ENCODE measurements at regions not wholly inside any gene's neighbourhood (a gene's known extent, or its start where the extent isn't known, plus 50 kb on each side); places are given as distances from the start of the nearest gene placed in this dataset.

GRCh38 chr9:118561051-118561450, 808.2 kb downstream of the BRINP1 start:
- Histone ChIP-seq H3K36me3 (ENCODE audit: insufficient read depth in 1 of 2, low read depth in 1 of 2) (no peaks in the 10 kb centered on the region), H3K4me1 (no peaks in the 10 kb centered on the region), H3K27me3 (ENCODE audit: insufficient read depth in 3 of 3, low read length in 2 of 3) (no peaks in the 10 kb centered on the region), H3K27ac (no peak overlapping the region), H3K4me3 (no peak overlapping the region), H3K9me3 (no peaks in the 10 kb centered on the region)
- 64 to 73% (median 69%) methylated on average over 3 of the region's 3 CpGs for WGBS, 3 donors
- no peak for ATAC-seq
- intact Hi-C loops (cut with DNase I), result no loop called here
- TF ChIP-seq CTCF (IDR thresholded peaks at IDR 0.05), result no peak
- DNase-seq, result no peak

- no peak overlapping the region for H3K27ac ChIP-seq
- H3K27me3 ChIP-seq (ENCODE audit: insufficient read depth in 3 of 3, low read length in 2 of 3), result no peaks in the 10 kb centered on the region
- intact Hi-C loops (cut with DNase I), result no loop called here
- DNase-seq (no peak), ATAC-seq (no peak)
- no peak overlapping the region for H3K4me3 ChIP-seq
- 68 to 78% (median 76%) methylated on average over 2 of the region's 2 CpGs for WGBS, 3 donors
- TF ChIP-seq CTCF (IDR thresholded peaks at IDR 0.05), result no peak
- no peaks in the 10 kb centered on the region for H3K9me3 ChIP-seq
- H3K4me1 ChIP-seq, result no peaks in the 10 kb centered on the region
- no peaks in the 10 kb centered on the region for H3K36me3 ChIP-seq (ENCODE audit: insufficient read depth in 1 of 2, low read depth in 1 of 2)
Measured at GRCh38 chr9:118563677-118564076, 805.6 kb downstream of the BRINP1 start.

- DNase-seq (no peak), ATAC-seq (no peak)
- Histone ChIP-seq H3K4me1 (no peaks in the 10 kb centered on the region), H3K36me3 (ENCODE audit: insufficient read depth in 1 of 2, low read depth in 1 of 2) (no peaks in the 10 kb centered on the region), H3K9me3 (no peaks in the 10 kb centered on the region), H3K27me3 (ENCODE audit: insufficient read depth in 3 of 3, low read length in 2 of 3) (no peaks in the 10 kb centered on the region), H3K4me3 (no peak overlapping the region), H3K27ac (no peak overlapping the region)
- WGBS, 3 donors, result 79 to 86% (median 84%) methylated on average over 2 of the region's 2 CpGs
- TF ChIP-seq CTCF (IDR thresholded peaks at IDR 0.05), result no peak
- intact Hi-C loops (cut with DNase I), result no loop called here
Measured at GRCh38 chr9:118567861-118568260, 801.4 kb downstream of the BRINP1 start.

DNA sequence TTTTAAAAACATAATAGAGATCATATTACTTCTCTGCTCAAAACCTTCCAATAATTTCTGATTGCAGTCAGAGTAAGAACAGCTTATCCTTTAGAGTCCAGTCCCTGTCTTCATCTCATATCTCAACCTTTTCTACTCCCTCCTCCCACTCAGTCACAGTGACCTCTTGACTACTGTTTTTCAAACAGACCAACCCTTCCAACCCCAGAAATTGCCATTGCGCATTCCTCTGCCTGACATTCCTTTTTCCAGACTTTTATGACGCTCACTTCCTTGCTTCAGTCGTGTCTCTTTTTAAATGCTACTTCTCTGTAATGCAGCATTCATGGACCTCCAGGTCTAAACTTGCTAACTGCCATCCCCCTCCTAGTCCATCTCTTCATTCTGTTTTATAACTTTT, 800.5 kb downstream of the BRINP1 start:
- ATAC-seq, result no peak
- H3K27me3 ChIP-seq (ENCODE audit: insufficient read depth in 3 of 3, low read length in 2 of 3), result no peaks in the 10 kb centered on the region
- WGBS, 3 donors, result 36 to 50% (median 40%) methylated on average over 3 of the region's 3 CpGs

More for the DNA sequence above, 800.5 kb downstream of the BRINP1 start:
- TF ChIP-seq CTCF (IDR thresholded peaks at IDR 0.05), result no peak
- H3K4me1 ChIP-seq, result no peaks in the 10 kb centered on the region
- intact Hi-C loops (cut with DNase I), result no loop called here
- H3K9me3 ChIP-seq, result no peaks in the 10 kb centered on the region
- DNase-seq, result no peak
- H3K36me3 ChIP-seq (ENCODE audit: insufficient read depth in 1 of 2, low read depth in 1 of 2), result no peaks in the 10 kb centered on the region
- H3K4me3 ChIP-seq, result no peak overlapping the region
- no peak overlapping the region for H3K27ac ChIP-seq

Measured in psoas muscle (tissue), 7 donors.